Endothelial cell of umbilical vein (primary cell): ENCODE measurements at regions not wholly inside any gene's neighbourhood (a gene's known extent, or its start where the extent isn't known, plus 50 kb on each side); places are given as distances from the start of the nearest gene placed in this dataset.

Experiments
- GATA2 ChIP-seq: IDR thresholded peaks from 2 replicates; pipeline ENCODE4 v1.7.0; 2011; ENCODE audit warnings: low read depth, mild to moderate bottlenecking, moderate library complexity, mixed read lengths, low read length; ENCODE audit not compliant: insufficient read length, insufficient read depth
- JUN ChIP-seq: IDR thresholded peaks from 2 replicates; pipeline ENCODE4 v1.6.1; 2011; ENCODE audit warnings: borderline replicate concordance, low read depth; ENCODE audit not compliant: insufficient read length, insufficient read depth
- MYC ChIP-seq: IDR thresholded peaks from one replicate; pipeline ENCODE4 v1.6.1; 2011; ENCODE audit warnings: mild to moderate bottlenecking, low read depth, low read length
- POLR2A ChIP-seq: IDR thresholded peaks from 2 replicates; pipeline ENCODE4 v1.6.1; 2012; ENCODE audit warnings: low read depth, mild to moderate bottlenecking, control low read depth, low read length
- POLR2AphosphoS5 ChIP-seq: IDR thresholded peaks from 2 replicates; pipeline ENCODE4 v1.6.1; 2012; ENCODE audit warnings: low read depth, mild to moderate bottlenecking, control low read depth, low read length, moderate library complexity; ENCODE audit not compliant: insufficient read depth

DNA sequence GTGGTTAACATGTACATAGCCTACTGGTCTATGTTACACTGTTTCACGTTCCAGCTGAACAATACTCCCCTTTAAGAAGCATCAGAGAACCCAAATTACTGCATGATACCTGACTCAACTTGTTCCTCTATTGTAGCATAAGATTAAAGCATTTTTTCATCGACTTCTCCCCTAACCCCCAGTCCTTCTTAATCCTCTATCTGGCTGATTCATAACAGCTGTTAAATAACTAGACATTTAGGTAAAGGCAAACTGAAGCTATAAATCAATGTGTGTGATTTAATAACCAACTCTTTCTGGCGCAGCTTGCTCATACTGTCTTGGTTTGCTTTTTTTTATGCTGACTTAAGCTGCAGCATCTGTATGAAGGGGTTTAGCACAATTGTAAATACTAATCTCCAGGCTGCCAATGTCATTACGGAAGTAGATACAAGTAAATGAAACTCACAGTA, 94.2 kb upstream of the MTAP start:
- no peak for TF ChIP-seq POLR2A
- TF ChIP-seq JUN, result no peak
- TF ChIP-seq GATA2, result no peak
- TF ChIP-seq POLR2AphosphoS5, result no peak
- TF ChIP-seq MYC, result no peak
